ENCODE measurements at regions not wholly inside any gene's neighbourhood (a gene's known extent, or its start where the extent isn't known, plus 50 kb on each side); places are given as distances from the start of the nearest gene placed in this dataset.

DNA sequence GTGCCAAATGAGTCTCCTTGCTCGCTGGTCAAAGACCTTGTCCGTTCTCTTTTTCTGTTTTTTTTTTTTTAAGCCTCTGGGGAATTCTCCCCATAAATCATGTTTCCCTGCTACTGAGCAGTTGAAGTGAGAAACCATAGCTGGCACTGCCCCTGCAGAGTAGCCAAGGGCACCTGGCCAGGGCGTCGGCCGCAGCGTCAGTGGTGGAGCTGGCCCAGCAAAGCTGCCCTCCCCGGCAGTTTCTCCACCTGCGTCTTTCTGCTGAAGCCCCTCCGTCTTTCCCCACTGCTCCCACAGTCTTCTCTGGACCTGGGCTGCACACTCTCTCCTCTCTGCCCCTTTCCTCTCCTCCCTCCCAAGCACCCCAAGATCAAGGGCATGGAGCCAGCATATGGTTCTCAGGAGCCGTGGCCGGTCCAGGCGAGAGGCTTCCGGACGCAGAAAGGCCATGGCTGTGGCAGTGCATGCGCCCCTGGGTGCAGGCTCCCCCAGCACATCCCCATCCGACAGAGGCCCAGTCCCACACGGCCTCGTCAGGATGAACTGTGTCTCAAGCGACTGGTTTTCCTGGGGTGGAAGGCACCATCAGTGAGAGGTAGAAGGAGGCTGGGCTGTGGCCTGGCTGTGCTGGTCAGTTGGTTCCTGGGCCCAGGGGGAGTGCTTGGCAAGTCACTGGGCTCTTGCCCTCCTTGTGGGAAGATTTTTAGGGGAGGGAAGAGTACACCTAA lies 218.1 kb downstream of the ERMARD start:
- no peaks in the 10 kb centered on the region for H4K20me1 ChIP-seq (ENCODE audit: insufficient read depth, low read length)
- no peak overlapping the region for H3K27ac ChIP-seq (ENCODE audit: low read depth, low read length)
- H3K4me1 ChIP-seq (ENCODE audit: insufficient read depth, low read length): no peaks in the 10 kb centered on the region
- no peaks in the 10 kb centered on the region for H3K79me2 ChIP-seq (ENCODE audit: insufficient read depth, low read length)
- no peak overlapping the region for H3K4me2 ChIP-seq (ENCODE audit: insufficient read depth, low read length)
- no peak overlapping the region for H2AFZ ChIP-seq (ENCODE audit: low read length)
- H3K9me3 ChIP-seq (ENCODE audit: low read depth, low read length): no peaks in the 10 kb centered on the region
- no peaks in the 10 kb centered on the region for H3K36me3 ChIP-seq (ENCODE audit: insufficient read depth, low read length)
- TF ChIP-seq CTCF (IDR thresholded peaks at IDR 0.05; ENCODE audit: extremely low read depth, low read depth, low read length): no peak
- H3K27me3 ChIP-seq (ENCODE audit: insufficient read depth, low read length): no peaks in the 10 kb centered on the region
- no peak overlapping the region for H3K4me3 ChIP-seq (ENCODE audit: insufficient read depth, low read length)
- DNase-seq (ENCODE audit: insufficient read length, low spot score, missing footprints): peak; percentile 50

DNA sequence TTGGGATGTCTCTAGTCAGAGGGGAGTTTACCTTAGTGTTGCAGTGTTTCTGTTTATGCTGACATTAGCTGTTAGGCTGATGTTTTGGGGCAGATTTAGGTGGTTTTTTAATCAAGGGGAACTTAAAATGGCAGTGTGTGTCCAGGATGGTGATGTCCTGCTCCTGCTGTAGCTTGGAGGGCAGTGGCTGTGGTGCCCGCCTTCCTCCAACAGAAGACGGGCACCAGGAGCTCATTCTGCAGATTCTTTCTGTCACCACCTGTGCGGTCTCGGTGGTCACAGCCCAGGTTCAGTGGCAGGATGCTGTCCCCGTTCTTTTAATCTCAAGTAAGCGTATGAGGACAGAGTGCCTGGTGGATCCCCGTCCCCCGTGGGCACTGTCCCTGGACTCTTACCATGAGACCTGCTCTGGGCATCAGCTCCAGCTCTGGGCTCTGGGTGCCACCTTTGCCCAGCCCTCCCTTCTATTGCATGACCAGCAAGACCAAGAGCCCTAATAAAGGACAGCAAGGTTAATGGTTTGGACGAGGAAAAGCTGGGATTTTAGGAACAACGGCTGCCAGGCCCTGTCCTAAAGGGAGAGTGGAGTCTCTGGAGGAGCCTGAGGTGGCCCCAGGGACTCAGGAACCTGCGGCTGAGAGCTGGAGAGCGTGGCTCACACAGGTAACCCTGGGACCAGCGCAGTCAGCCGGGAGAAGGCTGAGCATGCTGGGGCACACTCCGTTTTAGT lies 217.3 kb downstream of the ERMARD start:
- H3K4me1 ChIP-seq (ENCODE audit: insufficient read depth, low read length): no peaks in the 10 kb centered on the region
- no peaks in the 10 kb centered on the region for H3K79me2 ChIP-seq (ENCODE audit: insufficient read depth, low read length)
- H4K20me1 ChIP-seq (ENCODE audit: insufficient read depth, low read length): no peaks in the 10 kb centered on the region
- no peak overlapping the region for H3K4me2 ChIP-seq (ENCODE audit: insufficient read depth, low read length)
- H2AFZ ChIP-seq (ENCODE audit: low read length): no peak overlapping the region
- no peaks in the 10 kb centered on the region for H3K27me3 ChIP-seq (ENCODE audit: insufficient read depth, low read length)
- H3K4me3 ChIP-seq (ENCODE audit: insufficient read depth, low read length): no peak overlapping the region
- H3K27ac ChIP-seq (ENCODE audit: low read depth, low read length): no peak overlapping the region
- H3K9me3 ChIP-seq (ENCODE audit: low read depth, low read length): no peaks in the 10 kb centered on the region
- peak; percentile 61 for DNase-seq (ENCODE audit: insufficient read length, low spot score, missing footprints)
- no peaks in the 10 kb centered on the region for H3K36me3 ChIP-seq (ENCODE audit: insufficient read depth, low read length)
- TF ChIP-seq CTCF (IDR thresholded peaks at IDR 0.05; ENCODE audit: extremely low read depth, low read depth, low read length): no peak

GRCh38 chr6:169967687-169968086 lies 216.3 kb downstream of the ERMARD start:
- Histone ChIP-seq H3K27ac (ENCODE audit: low read depth, low read length) (no peak overlapping the region), H3K79me2 (ENCODE audit: insufficient read depth, low read length) (no peaks in the 10 kb centered on the region), H3K4me1 (ENCODE audit: insufficient read depth, low read length) (no peaks in the 10 kb centered on the region), H3K4me2 (ENCODE audit: insufficient read depth, low read length) (no peak overlapping the region), H3K9me3 (ENCODE audit: low read depth, low read length) (no peaks in the 10 kb centered on the region), H2AFZ (ENCODE audit: low read length) (no peak overlapping the region), H3K27me3 (ENCODE audit: insufficient read depth, low read length) (no peaks in the 10 kb centered on the region), H4K20me1 (ENCODE audit: insufficient read depth, low read length) (no peaks in the 10 kb centered on the region), H3K36me3 (ENCODE audit: insufficient read depth, low read length) (no peaks in the 10 kb centered on the region), H3K4me3 (ENCODE audit: insufficient read depth, low read length) (no peak overlapping the region)
- TF ChIP-seq CTCF (IDR thresholded peaks at IDR 0.05; ENCODE audit: extremely low read depth, low read depth, low read length): no peak
- DNase-seq (ENCODE audit: insufficient read length, low spot score, missing footprints): peak; percentile 44

Measured in osteoblast (primary cell).